ENCODE measurements at regions not wholly inside any gene's neighbourhood (a gene's known extent, or its start where the extent isn't known, plus 50 kb on each side); places are given as distances from the start of the nearest gene placed in this dataset.

DNA sequence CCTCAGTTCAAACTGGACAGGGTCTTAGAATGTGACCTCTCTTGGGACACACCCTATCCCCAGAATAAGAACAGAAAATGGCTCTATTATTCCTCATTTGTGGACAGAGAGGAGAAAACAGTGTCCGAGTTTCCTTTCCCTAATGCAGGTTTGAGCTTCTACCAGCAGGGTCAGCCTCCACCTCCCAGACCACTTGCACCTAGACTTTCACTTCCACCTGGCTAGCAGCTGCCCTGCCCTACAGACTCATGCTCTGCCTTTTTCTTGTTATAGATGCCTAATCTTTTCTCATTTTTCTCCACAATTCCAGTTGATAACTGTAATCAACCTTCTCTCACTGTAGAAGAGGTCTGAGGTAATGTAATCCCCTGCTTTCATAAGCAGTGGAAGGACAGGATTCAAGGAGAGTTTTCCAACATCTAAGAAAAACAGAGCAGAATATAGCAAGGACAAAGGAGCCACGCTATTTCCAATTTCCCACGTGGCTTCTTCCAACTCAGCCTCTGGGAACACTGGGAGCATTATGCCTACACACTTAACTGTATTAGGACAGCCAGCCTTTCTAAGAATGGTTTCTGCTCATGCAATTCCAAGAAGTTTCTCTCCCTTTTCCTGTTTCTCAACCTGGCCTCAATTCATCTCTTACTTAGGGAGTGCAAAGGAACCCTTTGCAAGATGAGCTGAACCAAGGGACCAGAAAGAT lies 239.8 kb downstream of the BCL11A start:
- TF ChIP-seq EP300 (IDR thresholded peaks at IDR 0.05) (no peak), POLR2A (IDR thresholded peaks at IDR 0.05) (no peak), POLR2AphosphoS5 (IDR thresholded peaks at IDR 0.05) (no peak)
- TF ChIP-seq, protein P1, sequence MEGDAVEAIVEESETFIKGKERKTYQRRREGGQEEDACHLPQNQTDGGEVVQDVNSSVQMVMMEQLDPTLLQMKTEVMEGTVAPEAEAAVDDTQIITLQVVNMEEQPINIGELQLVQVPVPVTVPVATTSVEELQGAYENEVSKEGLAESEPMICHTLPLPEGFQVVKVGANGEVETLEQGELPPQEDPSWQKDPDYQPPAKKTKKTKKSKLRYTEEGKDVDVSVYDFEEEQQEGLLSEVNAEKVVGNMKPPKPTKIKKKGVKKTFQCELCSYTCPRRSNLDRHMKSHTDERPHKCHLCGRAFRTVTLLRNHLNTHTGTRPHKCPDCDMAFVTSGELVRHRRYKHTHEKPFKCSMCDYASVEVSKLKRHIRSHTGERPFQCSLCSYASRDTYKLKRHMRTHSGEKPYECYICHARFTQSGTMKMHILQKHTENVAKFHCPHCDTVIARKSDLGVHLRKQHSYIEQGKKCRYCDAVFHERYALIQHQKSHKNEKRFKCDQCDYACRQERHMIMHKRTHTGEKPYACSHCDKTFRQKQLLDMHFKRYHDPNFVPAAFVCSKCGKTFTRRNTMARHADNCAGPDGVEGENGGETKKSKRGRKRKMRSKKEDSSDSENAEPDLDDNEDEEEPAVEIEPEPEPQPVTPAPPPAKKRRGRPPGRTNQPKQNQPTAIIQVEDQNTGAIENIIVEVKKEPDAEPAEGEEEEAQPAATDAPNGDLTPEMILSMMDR (IDR thresholded peaks at IDR 0.05), result no peak
- WGBS, result 75% methylated on average over 3 of the region's 3 CpGs
- no peaks in the 10 kb centered on the region for H3K4me1 ChIP-seq
- DNase-seq (ENCODE audit: low spot score in 2 of 2), result no peak
- no peak overlapping the region for H3K27ac ChIP-seq
- H3K4me3 ChIP-seq, result no peak overlapping the region
- H3K9me3 ChIP-seq, result no peaks in the 10 kb centered on the region
- H3K27me3 ChIP-seq, result no peaks in the 10 kb centered on the region
- H3K36me3 ChIP-seq, result no peaks in the 10 kb centered on the region

DNA sequence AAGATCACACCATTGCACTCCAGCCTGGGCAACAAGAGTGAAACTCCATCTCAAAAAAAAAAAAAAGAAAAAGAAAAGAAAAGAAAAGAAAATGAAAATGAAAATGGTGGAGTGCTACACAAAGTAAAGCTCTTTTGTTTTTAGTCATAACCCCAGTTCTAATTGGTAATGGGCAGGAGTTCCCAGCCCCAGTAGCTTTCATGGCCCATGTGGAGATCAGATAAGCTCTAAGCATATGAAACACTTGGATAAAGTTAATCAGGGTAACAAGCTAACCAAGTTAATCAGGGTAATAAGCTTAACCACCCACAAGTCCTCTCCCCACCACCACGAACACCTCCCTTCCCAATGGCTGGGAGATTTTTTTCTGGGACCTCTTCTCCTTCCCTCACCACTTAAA lies 240.8 kb downstream of the BCL11A start:
- H3K27ac ChIP-seq, result no peak overlapping the region
- H3K9me3 ChIP-seq, result no peaks in the 10 kb centered on the region
- WGBS, result 80% methylated on average over 1 of the region's 1 CpG
- no peaks in the 10 kb centered on the region for H3K27me3 ChIP-seq
- DNase-seq (ENCODE audit: low spot score in 2 of 2), result no peak
- no peak for TF ChIP-seq POLR2A (IDR thresholded peaks at IDR 0.05)
- TF ChIP-seq POLR2AphosphoS5 (IDR thresholded peaks at IDR 0.05), result no peak
- TF ChIP-seq EP300 (IDR thresholded peaks at IDR 0.05), result no peak
- TF ChIP-seq, protein P1 (IDR thresholded peaks at IDR 0.05), result no peak
- H3K4me1 ChIP-seq, result no peaks in the 10 kb centered on the region
- H3K36me3 ChIP-seq, result no peaks in the 10 kb centered on the region
- H3K4me3 ChIP-seq, result no peak overlapping the region

DNA sequence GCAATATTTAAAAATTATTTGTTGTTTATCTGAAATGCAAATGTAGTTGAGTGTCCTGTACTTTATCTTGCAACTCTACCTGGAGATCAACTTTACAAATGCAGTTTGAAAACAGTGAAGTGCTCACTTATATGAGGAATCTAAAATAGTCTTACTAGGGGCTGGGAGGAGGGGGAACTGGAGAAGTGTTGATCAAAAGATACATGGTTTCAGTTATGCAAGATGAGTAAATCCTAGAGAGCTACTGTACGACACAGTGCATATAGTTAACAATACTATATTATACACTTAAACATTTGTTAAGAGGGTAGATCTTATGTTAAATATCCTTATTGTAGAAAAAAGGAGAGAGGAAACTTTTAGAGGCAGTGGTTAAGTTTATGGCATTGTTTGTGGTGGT lies 241.9 kb downstream of the BCL11A start:
- no peaks in the 10 kb centered on the region for H3K9me3 ChIP-seq
- H3K4me1 ChIP-seq, result peaks cover 4% of the 10 kb centered on the region
- H3K27ac ChIP-seq, result no peak overlapping the region
- 91% methylated on average over 1 of the region's 1 CpG for WGBS
- no peaks in the 10 kb centered on the region for H3K27me3 ChIP-seq
- DNase-seq (ENCODE audit: low spot score in 2 of 2), result no peak
- H3K36me3 ChIP-seq, result no peaks in the 10 kb centered on the region
- no peak overlapping the region for H3K4me3 ChIP-seq
- no peak for TF ChIP-seq EP300 (IDR thresholded peaks at IDR 0.05)
- TF ChIP-seq, protein P1 (IDR thresholded peaks at IDR 0.05), result no peak
- no peak for TF ChIP-seq POLR2AphosphoS5 (IDR thresholded peaks at IDR 0.05)
- no peak for TF ChIP-seq POLR2A (IDR thresholded peaks at IDR 0.05)

DNA sequence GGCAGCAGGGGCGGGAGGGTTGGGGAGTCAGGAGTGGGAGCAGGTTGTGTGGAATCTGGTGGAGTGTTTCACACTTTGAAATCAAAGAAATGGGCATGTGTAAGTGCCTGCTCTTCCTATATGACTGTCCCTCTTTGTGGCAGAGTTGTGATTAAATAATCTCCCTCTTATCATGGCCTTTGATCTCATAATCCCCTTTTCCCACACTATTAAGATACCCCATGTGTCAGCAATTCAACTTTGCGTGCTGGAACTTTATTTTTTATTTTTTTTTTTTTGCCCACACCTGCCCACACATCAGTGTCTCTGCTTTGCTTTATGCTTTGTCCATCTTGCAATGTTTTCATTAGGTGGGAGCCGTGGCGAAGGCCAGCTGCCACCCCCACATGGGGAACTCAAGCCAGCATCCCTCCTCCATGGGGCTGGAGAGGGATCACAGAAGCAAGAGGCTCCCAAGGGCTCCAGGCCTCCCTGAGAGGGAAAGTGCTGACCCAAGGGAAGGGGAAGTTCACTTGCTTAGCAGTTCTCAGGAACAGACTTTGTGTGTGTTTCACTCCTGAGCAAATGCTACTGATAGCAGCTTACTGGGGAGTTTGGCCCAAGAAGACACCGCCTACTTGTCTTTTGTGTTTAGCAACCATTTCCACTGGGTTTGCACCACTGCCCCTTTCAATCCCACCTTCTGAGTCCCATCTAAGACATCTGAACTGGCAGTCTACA lies 243.4 kb downstream of the BCL11A start:
- Histone ChIP-seq H3K27me3 (no peaks in the 10 kb centered on the region), H3K27ac (no peak overlapping the region), H3K36me3 (no peaks in the 10 kb centered on the region), H3K4me1 (peaks cover 10% of the 10 kb centered on the region), H3K9me3 (no peaks in the 10 kb centered on the region), H3K4me3 (no peak overlapping the region)
- no peak for TF ChIP-seq EP300 (IDR thresholded peaks at IDR 0.05)
- TF ChIP-seq POLR2A (IDR thresholded peaks at IDR 0.05), result no peak
- TF ChIP-seq, protein P1 (IDR thresholded peaks at IDR 0.05), result no peak
- TF ChIP-seq POLR2AphosphoS5 (IDR thresholded peaks at IDR 0.05), result no peak
- DNase-seq (ENCODE audit: low spot score in 2 of 2), result no peak
- 84% methylated on average over 5 of the region's 5 CpGs for WGBS

DNA sequence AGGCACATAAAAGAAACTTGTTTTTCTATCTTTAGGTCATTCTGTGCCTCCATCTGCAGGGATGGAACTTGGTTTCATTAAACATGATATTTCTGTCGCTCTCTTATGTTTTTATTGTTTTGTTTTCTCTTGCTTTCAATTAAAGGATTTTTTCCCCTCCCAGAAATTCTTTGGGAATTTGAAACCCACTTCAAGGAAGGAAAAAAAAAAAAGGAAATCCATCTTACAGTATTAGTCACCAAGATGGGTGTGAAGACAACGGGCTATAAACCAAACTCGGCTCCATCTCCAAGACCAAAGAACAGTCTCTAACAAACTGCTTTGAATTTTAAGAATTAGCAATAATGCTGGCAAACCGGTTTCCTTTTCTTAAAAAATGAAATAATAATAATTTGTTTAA lies 244.1 kb downstream of the BCL11A start:
- Histone ChIP-seq H3K36me3 (no peaks in the 10 kb centered on the region), H3K4me1 (peaks cover 10% of the 10 kb centered on the region), H3K9me3 (no peaks in the 10 kb centered on the region), H3K4me3 (no peak overlapping the region), H3K27me3 (no peaks in the 10 kb centered on the region), H3K27ac (no peak overlapping the region)
- WGBS, result 44% methylated on average over 4 of the region's 4 CpGs
- TF ChIP-seq POLR2A (IDR thresholded peaks at IDR 0.05) (no peak), EP300 (IDR thresholded peaks at IDR 0.05) (no peak), POLR2AphosphoS5 (IDR thresholded peaks at IDR 0.05) (no peak)
- TF ChIP-seq, protein P1 (IDR thresholded peaks at IDR 0.05), result no peak
- no peak for DNase-seq (ENCODE audit: low spot score in 2 of 2)
